ENCODE measurements at regions not wholly inside any gene's neighbourhood (a gene's known extent, or its start where the extent isn't known, plus 50 kb on each side); places are given as distances from the start of the nearest gene placed in this dataset.

- TF ChIP-seq CTCF (conservative IDR thresholded peaks at IDR 0.05; ENCODE audit: low read depth, low read length) (no peak), EZH2 (IDR thresholded peaks at IDR 0.05; ENCODE audit: low read length, unreplicated experiment) (no peak), EZH2phosphoT487 (IDR thresholded peaks at IDR 0.05; ENCODE audit: borderline replicate concordance, low read length) (no peak)
These were observed 278.8 kb downstream of the DNAJB9 start for GRCh38 chr7:108848486-108848885.

Data from PC-3 (cell line).